ENCODE measurements at regions not wholly inside any gene's neighbourhood (a gene's known extent, or its start where the extent isn't known, plus 50 kb on each side); places are given as distances from the start of the nearest gene placed in this dataset.

GRCh38 chr10:44068716-44069482, 316.0 kb downstream of the CXCL12 start:
- no peaks in the 10 kb centered on the region for H3K9me3 Mint-ChIP-seq
- H3K27ac Mint-ChIP-seq = no peak overlapping the region
- no peaks in the 10 kb centered on the region for H3K4me1 Mint-ChIP-seq
- no peaks in the 10 kb centered on the region for H3K27me3 Mint-ChIP-seq
- no peaks in the 10 kb centered on the region for H3K36me3 Mint-ChIP-seq
- no peak for ATAC-seq
- H3K4me3 Mint-ChIP-seq = no peak overlapping the region

GRCh38 chr10:44067432-44067831, 317.5 kb downstream of the CXCL12 start:
- no peak overlapping the region for H3K4me3 Mint-ChIP-seq
- no peaks in the 10 kb centered on the region for H3K27me3 Mint-ChIP-seq
- H3K27ac Mint-ChIP-seq = no peak overlapping the region
- ATAC-seq = no peak
- no peaks in the 10 kb centered on the region for H3K36me3 Mint-ChIP-seq
- no peaks in the 10 kb centered on the region for H3K9me3 Mint-ChIP-seq
- no peaks in the 10 kb centered on the region for H3K4me1 Mint-ChIP-seq

GRCh38 chr10:44066527-44067255, 318.2 kb downstream of the CXCL12 start:
- Mint-ChIP-seq H3K27me3 (no peaks in the 10 kb centered on the region), H3K4me3 (no peak overlapping the region)

GRCh38 chr10:44065788-44066526, 318.9 kb downstream of the CXCL12 start:
- Mint-ChIP-seq H3K9me3 (no peaks in the 10 kb centered on the region), H3K27ac (no peak overlapping the region)

More at GRCh38 chr10:44066527-44067255, 318.2 kb downstream of the CXCL12 start:
- no peaks in the 10 kb centered on the region for H3K4me1 Mint-ChIP-seq
- H3K9me3 Mint-ChIP-seq = no peaks in the 10 kb centered on the region
- H3K27ac Mint-ChIP-seq = no peak overlapping the region
- no peak for ATAC-seq
- H3K36me3 Mint-ChIP-seq = no peaks in the 10 kb centered on the region

GRCh38 chr10:44064987-44065787, 319.7 kb downstream of the CXCL12 start:
- Mint-ChIP-seq H3K36me3 (no peaks in the 10 kb centered on the region), H3K27me3 (peaks cover 10% of the 10 kb centered on the region), H3K27ac (no peak overlapping the region), H3K9me3 (no peaks in the 10 kb centered on the region), H3K4me3 (no peak overlapping the region), H3K4me1 (no peaks in the 10 kb centered on the region)
- ATAC-seq = peak; percentile 3

More at GRCh38 chr10:44065788-44066526, 318.9 kb downstream of the CXCL12 start:
- Mint-ChIP-seq H3K4me1 (no peaks in the 10 kb centered on the region), H3K4me3 (no peak overlapping the region), H3K27me3 (peaks cover 5% of the 10 kb centered on the region), H3K36me3 (no peaks in the 10 kb centered on the region)
- no peak for ATAC-seq

- H3K9me3 Mint-ChIP-seq = no peaks in the 10 kb centered on the region
- no peaks in the 10 kb centered on the region for H3K4me1 Mint-ChIP-seq
- no peaks in the 10 kb centered on the region for H3K36me3 Mint-ChIP-seq
- peaks cover 10% of the 10 kb centered on the region for H3K27me3 Mint-ChIP-seq
- H3K27ac Mint-ChIP-seq = no peak overlapping the region
- H3K4me3 Mint-ChIP-seq = no peak overlapping the region
- ATAC-seq = peak; percentile 20
Measured at GRCh38 chr10:44064317-44064716, 320.6 kb downstream of the CXCL12 start.

GRCh38 chr10:44063686-44064085, 321.2 kb downstream of the CXCL12 start:
- H3K9me3 Mint-ChIP-seq = no peaks in the 10 kb centered on the region
- peaks cover 10% of the 10 kb centered on the region for H3K27me3 Mint-ChIP-seq
- no peak for ATAC-seq
- H3K36me3 Mint-ChIP-seq = no peaks in the 10 kb centered on the region
- H3K4me3 Mint-ChIP-seq = no peak overlapping the region
- H3K4me1 Mint-ChIP-seq = no peaks in the 10 kb centered on the region
- H3K27ac Mint-ChIP-seq = no peak overlapping the region

GRCh38 chr10:44060719-44061118, 324.2 kb downstream of the CXCL12 start:
- H3K27ac Mint-ChIP-seq = no peak overlapping the region
- H3K4me1 Mint-ChIP-seq = no peaks in the 10 kb centered on the region
- ATAC-seq = no peak
- H3K27me3 Mint-ChIP-seq = peaks cover 10% of the 10 kb centered on the region
- H3K9me3 Mint-ChIP-seq = no peaks in the 10 kb centered on the region
- H3K4me3 Mint-ChIP-seq = no peak overlapping the region
- H3K36me3 Mint-ChIP-seq = no peaks in the 10 kb centered on the region

- Mint-ChIP-seq H3K36me3 (no peaks in the 10 kb centered on the region), H3K4me1 (no peaks in the 10 kb centered on the region), H3K9me3 (no peaks in the 10 kb centered on the region), H3K27me3 (peaks cover 10% of the 10 kb centered on the region), H3K27ac (no peak overlapping the region), H3K4me3 (no peak overlapping the region)
- ATAC-seq = no peak
Measured at GRCh38 chr10:44060221-44060620, 324.7 kb downstream of the CXCL12 start.

GRCh38 chr10:44058259-44058658, 326.6 kb downstream of the CXCL12 start:
- ATAC-seq = no peak
- H3K27me3 Mint-ChIP-seq = peaks cover 10% of the 10 kb centered on the region
- H3K4me1 Mint-ChIP-seq = no peaks in the 10 kb centered on the region
- H3K36me3 Mint-ChIP-seq = no peaks in the 10 kb centered on the region
- H3K27ac Mint-ChIP-seq = no peak overlapping the region
- H3K9me3 Mint-ChIP-seq = no peaks in the 10 kb centered on the region
- no peak overlapping the region for H3K4me3 Mint-ChIP-seq

GRCh38 chr10:44056967-44057805, 327.7 kb downstream of the CXCL12 start:
- Mint-ChIP-seq H3K36me3 (no peaks in the 10 kb centered on the region), H3K4me1 (no peaks in the 10 kb centered on the region), H3K27me3 (peaks cover 10% of the 10 kb centered on the region), H3K9me3 (no peaks in the 10 kb centered on the region), H3K27ac (no peak overlapping the region), H3K4me3 (no peak overlapping the region)
- no peak for ATAC-seq

GRCh38 chr10:44056206-44056605, 328.7 kb downstream of the CXCL12 start:
- H3K9me3 Mint-ChIP-seq = no peaks in the 10 kb centered on the region

GRCh38 chr10:44054046-44054445, 330.9 kb downstream of the CXCL12 start:
- Mint-ChIP-seq H3K27me3 (no peaks in the 10 kb centered on the region), H3K4me1 (no peaks in the 10 kb centered on the region), H3K9me3 (no peaks in the 10 kb centered on the region), H3K4me3 (no peak overlapping the region), H3K36me3 (no peaks in the 10 kb centered on the region), H3K27ac (no peak overlapping the region)
- no peak for ATAC-seq

More at GRCh38 chr10:44056206-44056605, 328.7 kb downstream of the CXCL12 start:
- no peak overlapping the region for H3K27ac Mint-ChIP-seq
- H3K4me1 Mint-ChIP-seq = no peaks in the 10 kb centered on the region
- ATAC-seq = no peak
- H3K27me3 Mint-ChIP-seq = peaks cover 8% of the 10 kb centered on the region
- H3K36me3 Mint-ChIP-seq = no peaks in the 10 kb centered on the region
- no peak overlapping the region for H3K4me3 Mint-ChIP-seq

GRCh38 chr10:44053391-44053790, 331.5 kb downstream of the CXCL12 start:
- ATAC-seq = no peak
- Mint-ChIP-seq H3K4me1 (no peaks in the 10 kb centered on the region), H3K27me3 (no peaks in the 10 kb centered on the region), H3K36me3 (no peaks in the 10 kb centered on the region), H3K9me3 (no peaks in the 10 kb centered on the region), H3K4me3 (no peak overlapping the region), H3K27ac (no peak overlapping the region)
